ENCODE measurements at regions not wholly inside any gene's neighbourhood (a gene's known extent, or its start where the extent isn't known, plus 50 kb on each side); places are given as distances from the start of the nearest gene placed in this dataset.

DNA sequence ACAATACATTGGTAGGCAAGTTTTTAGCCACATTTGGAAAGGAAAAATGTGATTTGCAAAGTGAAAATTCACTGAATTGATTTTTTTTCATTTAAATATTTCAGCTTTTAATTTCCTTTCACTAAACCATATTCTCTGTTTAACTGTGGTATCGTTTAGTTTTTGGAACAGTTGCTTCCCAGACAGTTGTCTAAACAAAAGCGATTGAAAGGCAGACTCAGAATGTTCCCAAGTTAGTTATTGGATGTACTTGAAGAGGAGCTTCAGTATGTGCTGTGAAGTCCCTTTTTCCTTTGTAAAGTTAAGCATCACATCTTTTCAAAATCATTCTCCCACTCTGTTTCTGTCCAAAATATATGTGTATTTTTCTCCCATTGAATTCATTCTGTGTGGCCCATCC, 623.4 kb upstream of the LUZP2 start:
- TF ChIP-seq, protein P1, sequence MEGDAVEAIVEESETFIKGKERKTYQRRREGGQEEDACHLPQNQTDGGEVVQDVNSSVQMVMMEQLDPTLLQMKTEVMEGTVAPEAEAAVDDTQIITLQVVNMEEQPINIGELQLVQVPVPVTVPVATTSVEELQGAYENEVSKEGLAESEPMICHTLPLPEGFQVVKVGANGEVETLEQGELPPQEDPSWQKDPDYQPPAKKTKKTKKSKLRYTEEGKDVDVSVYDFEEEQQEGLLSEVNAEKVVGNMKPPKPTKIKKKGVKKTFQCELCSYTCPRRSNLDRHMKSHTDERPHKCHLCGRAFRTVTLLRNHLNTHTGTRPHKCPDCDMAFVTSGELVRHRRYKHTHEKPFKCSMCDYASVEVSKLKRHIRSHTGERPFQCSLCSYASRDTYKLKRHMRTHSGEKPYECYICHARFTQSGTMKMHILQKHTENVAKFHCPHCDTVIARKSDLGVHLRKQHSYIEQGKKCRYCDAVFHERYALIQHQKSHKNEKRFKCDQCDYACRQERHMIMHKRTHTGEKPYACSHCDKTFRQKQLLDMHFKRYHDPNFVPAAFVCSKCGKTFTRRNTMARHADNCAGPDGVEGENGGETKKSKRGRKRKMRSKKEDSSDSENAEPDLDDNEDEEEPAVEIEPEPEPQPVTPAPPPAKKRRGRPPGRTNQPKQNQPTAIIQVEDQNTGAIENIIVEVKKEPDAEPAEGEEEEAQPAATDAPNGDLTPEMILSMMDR (IDR thresholded peaks at IDR 0.05; ENCODE audit: low read depth, low read length), result no peak
- no peak for TF ChIP-seq EZH2phosphoT487 (IDR thresholded peaks at IDR 0.05; ENCODE audit: low read depth)
